Loucy (cell line): ENCODE measurements at regions not wholly inside any gene's neighbourhood (a gene's known extent, or its start where the extent isn't known, plus 50 kb on each side); places are given as distances from the start of the nearest gene placed in this dataset.

Experiments
- H2AFZ ChIP-seq: fragments of 200-600 bp; sonication (generic); 2 replicates; pipeline ENCODE4 v1.6.0; 2016; ENCODE audit warnings: antibody characterized with exemption, mild to moderate bottlenecking, low read length, moderate library complexity
- H3F3A ChIP-seq: fragments of 200-600 bp; 2 replicates; pipeline ENCODE4 v1.6.0; 2016; ENCODE audit warnings: antibody characterized with exemption, low read depth, mild to moderate bottlenecking
- H3K27me3 ChIP-seq: fragments of 200-600 bp; sonication (generic); 2 replicates; pipeline ENCODE4 v1.6.1; 2014; ENCODE audit warnings: low read length, mild to moderate bottlenecking; ENCODE audit not compliant: insufficient read depth, poor library complexity, severe bottlenecking
- H3K36me3 ChIP-seq: fragments of 200-600 bp; sonication (generic); 2 replicates; pipeline ENCODE4 v1.6.1; 2016; ENCODE audit warnings: low read length; ENCODE audit not compliant: insufficient read depth
- H3K4me1 ChIP-seq: fragments of 200-600 bp; sonication (generic); 2 replicates; pipeline ENCODE4 v1.5.1; 2014; ENCODE audit warnings: low read length, mild to moderate bottlenecking; ENCODE audit not compliant: insufficient read depth, poor library complexity, severe bottlenecking
- H3K4me2 ChIP-seq: fragments of 200-600 bp; sonication (generic); 2 replicates; pipeline ENCODE4 v1.6.0; 2014; ENCODE audit warnings: antibody characterized with exemption, low read length, low read depth, mild to moderate bottlenecking; ENCODE audit not compliant: poor library complexity, severe bottlenecking
- H3K4me3 ChIP-seq: fragments of 200-600 bp; sonication (generic); 2 replicates; pipeline ENCODE4 v1.5.1; 2014; ENCODE audit warnings: low read length, mild to moderate bottlenecking, mixed read lengths; ENCODE audit not compliant: poor library complexity, severe bottlenecking
- H3K79me2 ChIP-seq: fragments of 200-600 bp; sonication (generic); 2 replicates; pipeline ENCODE4 v1.6.1; 2014; ENCODE audit warnings: low read length; ENCODE audit not compliant: insufficient read depth
- H3K9ac ChIP-seq: fragments of 200-600 bp; sonication (generic); 2 replicates; pipeline ENCODE4 v1.6.0; 2014; ENCODE audit warnings: mild to moderate bottlenecking, low read depth, low read length, moderate library complexity; ENCODE audit not compliant: poor library complexity, severe bottlenecking
- H3K9me2 ChIP-seq: fragments of 200-600 bp; sonication (generic); replicated peaks from 2 replicates; pipeline ENCODE4 v1.6.1; 2016; ENCODE audit warnings: low read depth, low read length, mixed read lengths
- H3K9me3 ChIP-seq: fragments of 200-600 bp; sonication (generic); 2 replicates; pipeline ENCODE4 v1.6.1; 2014; ENCODE audit warnings: mild to moderate bottlenecking, antibody characterized with exemption, low read length, low read depth; ENCODE audit not compliant: insufficient read depth
- H4K20me1 ChIP-seq: fragments of 200-600 bp; sonication (generic); 2 replicates; pipeline ENCODE4 v1.6.0; 2014; ENCODE audit warnings: antibody characterized with exemption, low read length, mild to moderate bottlenecking; ENCODE audit not compliant: insufficient read depth, poor library complexity, severe bottlenecking
- EZH2phosphoT487 ChIP-seq: fragments of 200-600 bp; IDR thresholded peaks from 2 replicates; pipeline ENCODE4 v1.6.1; 2018; ENCODE audit warnings: antibody characterized with exemption, mild to moderate bottlenecking, moderate library complexity, borderline replicate concordance
- TF ChIP-seq, protein P1 (sequence below): fragments of 200-600 bp; sonication (generic); conservative IDR thresholded peaks from 2 replicates; pipeline ENCODE4 v1.5.1; 2014; ENCODE audit warnings: mild to moderate bottlenecking, antibody characterized with exemption, low read length

DNA sequence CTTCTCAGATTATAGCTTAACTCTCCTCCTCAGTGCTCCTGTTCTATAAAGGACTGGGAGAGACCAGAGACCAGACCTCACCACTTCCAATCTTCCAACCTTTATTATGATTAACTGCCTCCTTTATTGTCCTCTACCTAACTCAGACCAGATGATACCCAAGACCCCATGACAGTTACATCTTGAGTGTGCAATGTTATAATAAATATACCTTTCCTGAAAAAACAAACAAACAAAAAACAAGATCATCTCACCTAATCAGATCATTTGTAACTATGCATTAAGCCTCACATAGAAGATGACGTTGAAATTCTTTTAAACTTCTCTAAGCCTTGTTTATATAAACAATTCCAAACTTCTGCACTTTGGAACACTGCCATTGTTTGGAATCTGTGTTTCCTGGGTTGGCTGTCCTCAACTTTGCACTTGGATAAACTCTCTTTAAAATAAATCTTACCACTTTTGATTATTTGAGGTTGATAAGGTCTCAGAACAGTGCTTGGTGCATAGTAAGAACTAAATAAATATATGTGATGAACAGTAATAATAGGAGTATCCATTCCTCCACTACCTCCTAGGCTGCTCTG, 342.7 kb downstream of the TDRD15 start:
- H3K4me2 ChIP-seq, result no peak overlapping the region
- H3K9me3 ChIP-seq, result no peaks in the 10 kb centered on the region
- H3K27me3 ChIP-seq, result no peaks in the 10 kb centered on the region
- H3F3A ChIP-seq, result no peaks in the 10 kb centered on the region
- no peaks in the 10 kb centered on the region for H3K4me1 ChIP-seq
- H3K4me3 ChIP-seq, result no peak overlapping the region
- no peaks in the 10 kb centered on the region for H4K20me1 ChIP-seq
- H2AFZ ChIP-seq, result no peak overlapping the region
- H3K9ac ChIP-seq, result no peak overlapping the region
- H3K9me2 ChIP-seq, result no peaks in the 10 kb centered on the region
- no peak for TF ChIP-seq EZH2phosphoT487
- TF ChIP-seq, protein P1, sequence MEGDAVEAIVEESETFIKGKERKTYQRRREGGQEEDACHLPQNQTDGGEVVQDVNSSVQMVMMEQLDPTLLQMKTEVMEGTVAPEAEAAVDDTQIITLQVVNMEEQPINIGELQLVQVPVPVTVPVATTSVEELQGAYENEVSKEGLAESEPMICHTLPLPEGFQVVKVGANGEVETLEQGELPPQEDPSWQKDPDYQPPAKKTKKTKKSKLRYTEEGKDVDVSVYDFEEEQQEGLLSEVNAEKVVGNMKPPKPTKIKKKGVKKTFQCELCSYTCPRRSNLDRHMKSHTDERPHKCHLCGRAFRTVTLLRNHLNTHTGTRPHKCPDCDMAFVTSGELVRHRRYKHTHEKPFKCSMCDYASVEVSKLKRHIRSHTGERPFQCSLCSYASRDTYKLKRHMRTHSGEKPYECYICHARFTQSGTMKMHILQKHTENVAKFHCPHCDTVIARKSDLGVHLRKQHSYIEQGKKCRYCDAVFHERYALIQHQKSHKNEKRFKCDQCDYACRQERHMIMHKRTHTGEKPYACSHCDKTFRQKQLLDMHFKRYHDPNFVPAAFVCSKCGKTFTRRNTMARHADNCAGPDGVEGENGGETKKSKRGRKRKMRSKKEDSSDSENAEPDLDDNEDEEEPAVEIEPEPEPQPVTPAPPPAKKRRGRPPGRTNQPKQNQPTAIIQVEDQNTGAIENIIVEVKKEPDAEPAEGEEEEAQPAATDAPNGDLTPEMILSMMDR, result no peak
- no peaks in the 10 kb centered on the region for H3K79me2 ChIP-seq
- no peaks in the 10 kb centered on the region for H3K36me3 ChIP-seq

DNA sequence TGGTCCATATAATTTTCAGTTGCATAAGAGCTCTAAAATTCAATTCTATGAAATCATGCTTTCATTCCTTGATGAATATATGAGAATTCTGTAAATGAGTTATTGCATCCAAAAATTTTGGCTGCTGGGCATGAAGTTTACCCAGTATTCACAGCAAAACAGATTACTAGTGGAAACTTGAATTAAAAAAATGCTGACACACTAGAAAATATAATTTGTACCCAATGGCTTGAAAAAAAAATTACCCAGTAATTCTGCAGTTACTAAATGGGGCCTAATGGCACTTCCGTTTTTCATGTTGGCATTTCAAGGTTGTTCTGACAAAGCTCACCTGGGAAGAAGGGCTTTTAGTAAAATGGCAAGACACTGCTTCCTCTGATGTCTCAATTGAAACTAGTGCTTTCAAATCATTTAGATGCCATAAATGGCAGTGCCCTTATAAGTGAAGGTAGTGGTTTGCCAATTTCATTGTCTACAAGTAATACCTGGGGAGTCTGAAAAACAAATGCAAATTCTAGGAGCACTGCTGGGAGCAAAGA, 343.6 kb downstream of the TDRD15 start:
- Histone ChIP-seq H3K4me1 (no peaks in the 10 kb centered on the region), H3K4me3 (no peak overlapping the region), H3F3A (no peaks in the 10 kb centered on the region), H3K36me3 (no peaks in the 10 kb centered on the region), H3K9me2 (no peaks in the 10 kb centered on the region), H2AFZ (no peak overlapping the region), H3K9me3 (no peaks in the 10 kb centered on the region), H3K79me2 (no peaks in the 10 kb centered on the region), H4K20me1 (no peaks in the 10 kb centered on the region), H3K27me3 (no peaks in the 10 kb centered on the region), H3K4me2 (no peak overlapping the region), H3K9ac (no peak overlapping the region)
- no peak for TF ChIP-seq EZH2phosphoT487
- TF ChIP-seq, protein P1, result no peak

GRCh38 chr2:21467910-21468309, 344.1 kb downstream of the TDRD15 start:
- TF ChIP-seq EZH2phosphoT487, result no peak
- TF ChIP-seq, protein P1, result no peak
- no peaks in the 10 kb centered on the region for H3K36me3 ChIP-seq
- no peaks in the 10 kb centered on the region for H3K4me1 ChIP-seq
- no peaks in the 10 kb centered on the region for H4K20me1 ChIP-seq
- H3K4me3 ChIP-seq, result no peak overlapping the region
- H2AFZ ChIP-seq, result no peak overlapping the region
- no peaks in the 10 kb centered on the region for H3F3A ChIP-seq
- H3K9ac ChIP-seq, result no peak overlapping the region
- H3K9me3 ChIP-seq, result no peaks in the 10 kb centered on the region
- H3K4me2 ChIP-seq, result no peak overlapping the region
- H3K79me2 ChIP-seq, result no peaks in the 10 kb centered on the region
- H3K9me2 ChIP-seq, result no peaks in the 10 kb centered on the region
- no peaks in the 10 kb centered on the region for H3K27me3 ChIP-seq
